SK-N-SH treated with all-trans-retinoic acid at 6 μM for 48 hours (cell line): ENCODE measurements at regions not wholly inside any gene's neighbourhood (a gene's known extent, or its start where the extent isn't known, plus 50 kb on each side); places are given as distances from the start of the nearest gene placed in this dataset.

Experiments used
- ATAC-seq: fragments of 200-7000 bp; cut with Tn5 transposase; 3 replicates; pipeline ENCODE4 v1.9.1; 2020; ENCODE audit warnings: mild to moderate bottlenecking, moderate library complexity
- ARNTL ChIP-seq: fragments of 450-650 bp; formaldehyde crosslinking; IDR thresholded peaks from 2 replicates; pipeline ENCODE4 v1.5.0; 2020; ENCODE audit warnings: low read depth, mild to moderate bottlenecking, moderate library complexity, borderline replicate concordance
- CREB5 ChIP-seq: fragments of 250-450 bp; sonication (Bioruptor Pico); IDR thresholded peaks from 2 replicates; pipeline ENCODE4 v1.5.1; 2020; ENCODE audit warnings: low read depth, mild to moderate bottlenecking, moderate library complexity
- CSDC2 ChIP-seq: fragments of 250-450 bp; sonication (Bioruptor Pico); IDR thresholded peaks from 2 replicates; pipeline ENCODE4 v1.5.0; 2020; ENCODE audit warnings: mild to moderate bottlenecking, moderate library complexity
- CSRNP3 ChIP-seq: fragments of 250-450 bp; sonication (Bioruptor Pico); IDR thresholded peaks from 2 replicates; pipeline ENCODE4 v1.5.1; 2021; ENCODE audit warnings: mild to moderate bottlenecking, moderate library complexity
- ESRRG ChIP-seq: fragments of 250-450 bp; sonication (Bioruptor Pico); IDR thresholded peaks from 2 replicates; pipeline ENCODE4 v1.6.1; 2021; ENCODE audit warnings: mild to moderate bottlenecking
- OSR1 ChIP-seq: fragments of 250-450 bp; sonication (Bioruptor Pico); IDR thresholded peaks from 2 replicates; pipeline ENCODE4 v1.8.0; 2022; ENCODE audit warnings: moderate library complexity, mild to moderate bottlenecking, inconsistent platforms
- PATZ1 ChIP-seq: fragments of 250-450 bp; sonication (Bioruptor Pico); IDR thresholded peaks from 2 replicates; pipeline ENCODE4 v1.8.0; 2020; ENCODE audit warnings: mild to moderate bottlenecking, moderate library complexity, borderline replicate concordance
- POU6F1 ChIP-seq: fragments of 250-450 bp; sonication (Bioruptor Pico); IDR thresholded peaks from 2 replicates; pipeline ENCODE4 v1.8.0; 2021; ENCODE audit warnings: low read depth, mild to moderate bottlenecking, moderate library complexity, borderline replicate concordance
- PPARA ChIP-seq: fragments of 250-450 bp; sonication (Bioruptor Pico); IDR thresholded peaks from 2 replicates; pipeline ENCODE4 v1.5.0; 2020; ENCODE audit warnings: mild to moderate bottlenecking, borderline replicate concordance
- RARB ChIP-seq: fragments of 250-450 bp; sonication (Bioruptor Pico); IDR thresholded peaks from 2 replicates; pipeline ENCODE4 v1.8.0; 2021; ENCODE audit warnings: mild to moderate bottlenecking, moderate library complexity
- SNAI2 ChIP-seq: fragments of 250-450 bp; sonication (Bioruptor Pico); IDR thresholded peaks from 2 replicates; pipeline ENCODE4 v1.5.0; 2020; ENCODE audit warnings: mild to moderate bottlenecking, moderate library complexity
- TCF4 ChIP-seq: fragments of 250-450 bp; sonication (Bioruptor Pico); IDR thresholded peaks from 2 replicates; pipeline ENCODE4 v1.8.0; 2021; ENCODE audit warnings: mild to moderate bottlenecking, moderate library complexity, borderline replicate concordance
- TOX ChIP-seq: fragments of 250-450 bp; sonication (Bioruptor Pico); IDR thresholded peaks from 2 replicates; pipeline ENCODE4 v1.8.0; 2021; ENCODE audit warnings: mild to moderate bottlenecking, moderate library complexity, borderline replicate concordance
- TSHZ2 ChIP-seq: fragments of 250-450 bp; sonication (Bioruptor Pico); IDR thresholded peaks from 2 replicates; pipeline ENCODE4 v1.5.0; 2020; ENCODE audit warnings: mild to moderate bottlenecking, moderate library complexity
- ZC3H10 ChIP-seq: fragments of 250-450 bp; sonication (Bioruptor Pico); IDR thresholded peaks from 2 replicates; pipeline ENCODE4 v1.5.1; 2021; ENCODE audit warnings: mild to moderate bottlenecking, moderate library complexity
- ZFP3 ChIP-seq: fragments of 250-450 bp; sonication (Bioruptor Pico); IDR thresholded peaks from 2 replicates; pipeline ENCODE4 v1.5.0; 2020; ENCODE audit warnings: mild to moderate bottlenecking, moderate library complexity
- ZFP30 ChIP-seq: fragments of 450-650 bp; formaldehyde crosslinking; IDR thresholded peaks from 2 replicates; pipeline ENCODE4 v1.5.0; 2022; ENCODE audit warnings: mild to moderate bottlenecking, moderate library complexity
- ZNF565 ChIP-seq: fragments of 450-650 bp; formaldehyde crosslinking; conservative IDR thresholded peaks from 2 replicates; pipeline ENCODE4 v1.5.0; 2020; ENCODE audit warnings: low read depth, mild to moderate bottlenecking, moderate library complexity
- ZNF70 ChIP-seq: fragments of 450-650 bp; formaldehyde crosslinking; IDR thresholded peaks from 2 replicates; pipeline ENCODE4 v1.5.0; 2020; ENCODE audit warnings: mild to moderate bottlenecking, moderate library complexity
- ZNF8 ChIP-seq: fragments of 450-650 bp; formaldehyde crosslinking; IDR thresholded peaks from 2 replicates; pipeline ENCODE4 v1.5.0; 2020; ENCODE audit warnings: mild to moderate bottlenecking, moderate library complexity

GRCh38 chr2:4679391-4679790 lies 976.0 kb downstream of the DCDC2C start (continued):
- TF ChIP-seq POU6F1 (CRISPR knock-in tag) (no peak), CSRNP3 (CRISPR knock-in tag) (no peak), PPARA (no peak), CREB5 (CRISPR knock-in tag) (no peak), OSR1 (CRISPR knock-in tag) (no peak), TOX (CRISPR knock-in tag) (no peak), ESRRG (no peak)

GRCh38 chr2:4684921-4685320 lies 981.5 kb downstream of the DCDC2C start:
- no peak for ATAC-seq
- TF ChIP-seq ZNF8 (CRISPR knock-in tag) (no peak), CSDC2 (no peak), ZNF565 (CRISPR knock-in tag) (no peak), ZFP3 (no peak), RARB (CRISPR knock-in tag) (no peak), PPARA (no peak), ZFP30 (CRISPR knock-in tag) (no peak), CREB5 (CRISPR knock-in tag) (no peak), ESRRG (no peak), CSRNP3 (CRISPR knock-in tag) (no peak), TCF4 (CRISPR knock-in tag) (no peak)
- TF ChIP-seq, all 23 proteins: peak for 0

- no peak for ATAC-seq
- TF ChIP-seq POU6F1 (CRISPR knock-in tag) (no peak), ESRRG (no peak), TCF4 (CRISPR knock-in tag) (no peak), ZC3H10 (CRISPR knock-in tag) (no peak), CSRNP3 (CRISPR knock-in tag) (no peak), ZFP30 (CRISPR knock-in tag) (no peak), ZNF8 (CRISPR knock-in tag) (no peak), RARB (CRISPR knock-in tag) (no peak), TSHZ2 (CRISPR knock-in tag) (no peak), PATZ1 (CRISPR knock-in tag) (no peak), ARNTL (no peak), ZFP3 (no peak), SNAI2 (CRISPR knock-in tag) (no peak), OSR1 (CRISPR knock-in tag) (no peak), CSDC2 (no peak), ZNF565 (CRISPR knock-in tag) (no peak), PPARA (no peak), ZNF70 (CRISPR knock-in tag) (no peak), TOX (CRISPR knock-in tag) (no peak)
Observed at GRCh38 chr2:4690913-4691312, 987.5 kb downstream of the DCDC2C start.
